ENCODE measurements at regions not wholly inside any gene's neighbourhood (a gene's known extent, or its start where the extent isn't known, plus 50 kb on each side); places are given as distances from the start of the nearest gene placed in this dataset.
A peak's percentile ranks its signal among the peaks of the same experiment; 100 is the strongest.

DNA sequence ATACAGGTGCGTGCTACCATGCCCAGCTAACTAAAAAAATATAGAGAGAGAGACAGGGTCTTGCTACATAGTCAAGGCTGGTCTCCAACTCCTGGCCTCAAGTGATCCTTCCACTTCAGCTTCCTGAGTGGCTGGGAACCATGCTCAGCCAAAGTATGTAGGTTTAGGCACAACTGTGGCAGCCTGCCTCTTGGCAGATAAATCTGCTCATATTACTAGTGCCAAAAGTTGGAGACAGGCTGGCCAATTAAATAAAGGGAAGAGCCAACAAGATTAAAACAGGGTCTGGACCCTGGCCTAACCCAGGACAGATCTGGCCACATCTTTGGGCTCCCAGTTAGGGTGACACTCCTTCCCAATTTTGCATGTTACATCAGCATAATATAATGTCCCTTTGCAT lies 151.7 kb downstream of the CBLN1 start:
- TF ChIP-seq, protein P1, sequence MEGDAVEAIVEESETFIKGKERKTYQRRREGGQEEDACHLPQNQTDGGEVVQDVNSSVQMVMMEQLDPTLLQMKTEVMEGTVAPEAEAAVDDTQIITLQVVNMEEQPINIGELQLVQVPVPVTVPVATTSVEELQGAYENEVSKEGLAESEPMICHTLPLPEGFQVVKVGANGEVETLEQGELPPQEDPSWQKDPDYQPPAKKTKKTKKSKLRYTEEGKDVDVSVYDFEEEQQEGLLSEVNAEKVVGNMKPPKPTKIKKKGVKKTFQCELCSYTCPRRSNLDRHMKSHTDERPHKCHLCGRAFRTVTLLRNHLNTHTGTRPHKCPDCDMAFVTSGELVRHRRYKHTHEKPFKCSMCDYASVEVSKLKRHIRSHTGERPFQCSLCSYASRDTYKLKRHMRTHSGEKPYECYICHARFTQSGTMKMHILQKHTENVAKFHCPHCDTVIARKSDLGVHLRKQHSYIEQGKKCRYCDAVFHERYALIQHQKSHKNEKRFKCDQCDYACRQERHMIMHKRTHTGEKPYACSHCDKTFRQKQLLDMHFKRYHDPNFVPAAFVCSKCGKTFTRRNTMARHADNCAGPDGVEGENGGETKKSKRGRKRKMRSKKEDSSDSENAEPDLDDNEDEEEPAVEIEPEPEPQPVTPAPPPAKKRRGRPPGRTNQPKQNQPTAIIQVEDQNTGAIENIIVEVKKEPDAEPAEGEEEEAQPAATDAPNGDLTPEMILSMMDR (IDR thresholded peaks at IDR 0.05; ENCODE audit: extremely low read depth, missing control alignments), result no peak
- DNase-seq (ENCODE audit: low spot score), result no peak

DNA sequence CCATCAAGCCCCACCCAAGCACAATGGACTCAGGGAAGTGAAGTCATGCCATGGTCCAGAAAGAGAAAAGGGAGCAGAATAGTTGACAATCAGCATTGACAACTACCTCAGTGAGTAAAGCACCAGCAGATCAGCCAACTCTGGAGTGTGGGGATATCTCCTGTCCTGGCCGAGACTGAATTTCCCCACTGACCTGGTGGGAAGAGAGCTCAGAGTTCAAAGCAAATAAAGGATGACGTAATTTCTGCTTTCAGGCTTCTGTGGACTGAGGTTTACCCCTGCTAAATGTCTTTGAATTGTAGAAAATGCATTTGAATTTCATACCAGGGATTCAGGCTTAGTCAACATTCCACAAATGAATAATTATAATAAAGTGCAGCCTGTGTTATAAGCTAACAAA lies 152.9 kb downstream of the CBLN1 start:
- no peak for DNase-seq (ENCODE audit: low spot score)
- TF ChIP-seq, protein P1 (IDR thresholded peaks at IDR 0.05; ENCODE audit: extremely low read depth, missing control alignments), result no peak

DNA sequence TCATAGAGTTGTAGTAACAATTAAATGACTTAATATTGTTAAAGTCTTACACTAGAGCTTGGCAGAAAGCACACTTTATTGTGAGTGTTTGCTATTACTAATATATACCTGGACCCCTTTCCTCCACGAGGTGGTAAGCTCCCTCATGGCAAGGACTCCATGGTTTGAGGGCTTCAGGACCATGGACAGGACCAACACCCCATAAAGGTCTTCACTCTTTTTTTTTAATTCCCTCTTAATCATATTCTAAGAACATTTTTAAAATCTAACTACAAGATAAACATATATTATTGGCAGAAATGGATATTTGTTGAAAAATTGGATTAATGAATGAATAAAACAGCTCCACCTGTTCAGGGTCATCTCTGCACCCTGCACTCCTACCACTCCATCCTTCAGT lies 154.5 kb downstream of the CBLN1 start:
- TF ChIP-seq, protein P1 (IDR thresholded peaks at IDR 0.05; ENCODE audit: extremely low read depth, missing control alignments), result no peak
- peak; percentile 11 for DNase-seq (ENCODE audit: low spot score)

DNA sequence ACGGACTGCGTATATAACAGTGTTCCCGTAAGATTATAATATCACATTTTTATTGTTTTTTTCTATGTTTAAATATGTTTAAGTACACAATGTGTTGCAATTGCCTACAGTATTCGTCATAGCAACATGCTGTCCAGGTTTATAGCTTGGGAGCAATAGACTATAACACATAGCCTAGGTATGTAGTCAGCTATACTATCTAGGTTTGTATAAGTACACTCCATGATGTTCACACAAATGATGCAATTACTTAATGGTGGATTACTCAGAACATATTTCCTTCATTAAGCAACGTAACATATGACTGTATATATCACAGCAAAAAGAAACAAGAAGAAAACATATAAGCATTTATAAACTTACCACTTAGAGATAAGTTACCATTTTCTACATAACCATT lies 160.0 kb downstream of the CBLN1 start:
- TF ChIP-seq, protein P1 (IDR thresholded peaks at IDR 0.05; ENCODE audit: extremely low read depth, missing control alignments), result no peak
- no peak for DNase-seq (ENCODE audit: low spot score)

DNA sequence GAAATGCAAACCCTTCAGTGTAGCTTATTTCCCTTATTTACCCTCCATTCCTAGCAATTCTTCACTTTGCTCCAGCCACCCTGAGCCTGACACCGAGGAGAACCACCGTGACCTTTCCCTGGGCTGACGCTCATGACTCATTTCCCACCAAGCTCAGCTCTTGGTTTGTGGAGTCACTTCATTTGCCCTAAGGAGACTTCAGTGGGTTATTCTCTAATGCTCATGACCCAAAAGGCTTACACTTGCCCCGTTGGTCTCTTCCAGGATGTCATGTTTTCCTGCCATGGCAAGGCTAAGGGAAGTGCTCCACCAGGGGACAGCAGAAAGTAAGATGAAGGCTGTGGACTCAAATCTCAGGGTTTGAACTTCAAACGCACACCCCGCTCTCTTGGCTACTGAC lies 161.0 kb downstream of the CBLN1 start:
- no peak for DNase-seq (ENCODE audit: low spot score)
- TF ChIP-seq, protein P1 (IDR thresholded peaks at IDR 0.05; ENCODE audit: extremely low read depth, missing control alignments), result no peak

DNA sequence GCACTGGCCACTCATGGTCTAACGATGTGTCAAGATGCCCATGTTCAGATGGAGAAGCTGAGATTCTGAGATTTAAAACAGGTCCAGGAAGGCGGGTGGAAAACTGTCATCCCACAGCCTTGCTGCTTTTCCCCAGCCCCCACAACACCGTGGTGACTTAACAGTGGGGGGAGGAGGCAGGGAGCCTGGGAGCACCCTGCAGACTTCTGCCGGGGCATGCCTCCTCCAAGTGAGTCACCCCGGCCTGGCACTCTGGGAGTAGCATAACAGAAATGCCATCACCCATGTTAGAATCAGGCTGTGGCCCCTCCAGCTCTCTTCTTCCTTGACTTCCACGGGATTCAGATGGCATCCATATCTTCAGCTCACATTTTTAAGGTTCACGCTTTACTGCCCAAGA lies 164.8 kb downstream of the CBLN1 start:
- TF ChIP-seq, protein P1 (IDR thresholded peaks at IDR 0.05; ENCODE audit: extremely low read depth, missing control alignments), result no peak
- no peak for DNase-seq (ENCODE audit: low spot score)

DNA sequence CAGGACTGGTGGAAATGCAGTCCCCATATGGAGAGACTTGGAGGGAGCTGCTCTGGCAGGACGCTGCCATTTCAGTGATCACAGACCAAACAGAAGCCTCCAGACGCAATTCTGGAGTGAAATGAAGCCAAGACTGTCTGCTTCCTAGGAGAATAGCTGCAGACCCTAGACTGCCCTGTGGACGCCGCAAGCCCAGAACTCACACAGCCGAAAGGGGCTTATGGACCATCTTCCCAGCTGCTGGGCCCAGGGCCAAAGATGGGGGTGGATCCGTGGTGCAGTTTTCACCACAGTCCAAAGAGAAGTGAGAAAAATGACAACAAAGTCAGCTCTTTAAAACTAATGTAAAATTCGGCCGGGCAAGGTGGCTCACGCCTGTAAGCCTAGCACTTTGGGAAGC lies 165.7 kb downstream of the CBLN1 start:
- no peak for DNase-seq (ENCODE audit: low spot score)
- TF ChIP-seq, protein P1 (IDR thresholded peaks at IDR 0.05; ENCODE audit: extremely low read depth, missing control alignments), result no peak
